DOHH2 (cell line): ENCODE measurements at regions not wholly inside any gene's neighbourhood (a gene's known extent, or its start where the extent isn't known, plus 50 kb on each side); places are given as distances from the start of the nearest gene placed in this dataset.
A peak's percentile ranks its signal among the peaks of the same experiment; 100 is the strongest.

Experiments used
- H3F3A ChIP-seq: fragments of 200-600 bp; sonication (generic), shearing (Covaris generic); 2 replicates; pipeline ENCODE4 v1.6.0; 2016; ENCODE audit warnings: antibody characterized with exemption, mild to moderate bottlenecking; ENCODE audit not compliant: control insufficient read depth, insufficient read depth
- H3K27ac ChIP-seq: fragments of 200-600 bp; sonication (generic); 2 replicates; pipeline ENCODE4 v1.5.1; 2014; ENCODE audit warnings: low read depth, mild to moderate bottlenecking, low read length, moderate library complexity
- H3K27me3 ChIP-seq: fragments of 200-600 bp; sonication (generic); 2 replicates; pipeline ENCODE4 v1.6.1; 2014; ENCODE audit warnings: mild to moderate bottlenecking, low read length, mixed read lengths; ENCODE audit not compliant: control insufficient read depth
- H3K36me3 ChIP-seq: fragments of 200-600 bp; sonication (generic); 2 replicates; pipeline ENCODE4 v1.6.1; 2014; ENCODE audit warnings: mild to moderate bottlenecking, low read length, moderate library complexity, mixed read lengths; ENCODE audit not compliant: control insufficient read depth
- H3K4me1 ChIP-seq: fragments of 200-600 bp; sonication (generic); 2 replicates; pipeline ENCODE4 v1.6.1; 2014; ENCODE audit warnings: mild to moderate bottlenecking, low read length, mixed read lengths; ENCODE audit not compliant: control insufficient read depth
- H3K4me2 ChIP-seq: fragments of 200-600 bp; sonication (generic); 2 replicates; pipeline ENCODE4 v1.6.0; 2014; ENCODE audit warnings: mild to moderate bottlenecking, low read length, moderate library complexity
- H3K4me3 ChIP-seq: fragments of 200-600 bp; sonication (generic); 2 replicates; pipeline ENCODE4 v1.5.1; 2014; ENCODE audit warnings: mild to moderate bottlenecking, low read length, mixed read lengths
- H3K79me2 ChIP-seq: fragments of 200-600 bp; sonication (generic); 2 replicates; pipeline ENCODE4 v1.6.1; 2014; ENCODE audit warnings: mild to moderate bottlenecking, low read length, mixed read lengths; ENCODE audit not compliant: control insufficient read depth
- H3K9me2 ChIP-seq: fragments of 200-600 bp; sonication (generic); replicated peaks from 2 replicates; pipeline ENCODE4 v1.6.1; 2014; ENCODE audit warnings: mild to moderate bottlenecking, low read length, mixed read lengths; ENCODE audit not compliant: control insufficient read depth
- H3K9me3 ChIP-seq: fragments of 200-600 bp; sonication (generic); 2 replicates; pipeline ENCODE4 v1.6.1; 2014; ENCODE audit warnings: antibody characterized with exemption, low read length, mixed read lengths; ENCODE audit not compliant: control insufficient read depth, insufficient read depth
- H4K20me1 ChIP-seq: fragments of 200-600 bp; sonication (generic); 2 replicates; pipeline ENCODE4 v1.6.0; 2014; ENCODE audit warnings: low read depth, mild to moderate bottlenecking, antibody characterized with exemption, low read length, moderate library complexity; ENCODE audit not compliant: control insufficient read depth, insufficient read depth
- EZH2phosphoT487 ChIP-seq: fragments of 200-600 bp; sonication (generic); IDR thresholded peaks from 2 replicates; pipeline ENCODE4 v1.6.1; 2017; ENCODE audit warnings: borderline replicate concordance, mild to moderate bottlenecking, antibody characterized with exemption, low read length, moderate library complexity, mixed read lengths
- TF ChIP-seq, protein P1 (sequence below): fragments of 200-600 bp; sonication (generic); IDR thresholded peaks from one replicate; pipeline ENCODE4 v1.5.1; 2014; ENCODE audit warnings: antibody characterized with exemption, mild to moderate bottlenecking, low read depth, low read length; ENCODE audit not compliant: poor library complexity, severe bottlenecking

DNA sequence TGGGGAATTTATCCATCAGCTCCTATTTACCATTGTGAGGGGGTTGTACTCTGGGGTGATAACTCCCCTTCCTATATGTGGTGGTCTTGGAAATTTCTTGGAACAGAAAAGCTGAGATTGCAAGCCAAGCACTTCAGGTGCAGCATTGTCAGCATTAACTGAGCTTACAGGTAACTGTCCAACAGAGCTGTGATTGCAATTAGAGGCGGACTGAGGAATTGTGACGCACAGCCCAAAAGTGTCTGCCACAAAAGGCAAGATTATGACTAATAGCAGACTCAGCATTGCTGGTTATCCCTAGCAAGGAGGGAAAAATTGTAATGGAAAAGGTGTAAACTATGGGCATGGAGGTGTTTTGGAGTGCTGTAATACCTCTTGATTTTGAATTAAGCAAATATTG, 126.1 kb upstream of the AGR3 start:
- H3K27me3 ChIP-seq, result no peaks in the 10 kb centered on the region
- no peak overlapping the region for H3K27ac ChIP-seq
- no peaks in the 10 kb centered on the region for H3K36me3 ChIP-seq
- no peaks in the 10 kb centered on the region for H3F3A ChIP-seq
- H3K9me3 ChIP-seq, result no peaks in the 10 kb centered on the region
- no peak overlapping the region for H3K4me2 ChIP-seq
- H4K20me1 ChIP-seq, result no peaks in the 10 kb centered on the region
- H3K9me2 ChIP-seq, result no peaks in the 10 kb centered on the region
- no peak overlapping the region for H3K4me3 ChIP-seq
- peaks cover 26% of the 10 kb centered on the region for H3K4me1 ChIP-seq
- TF ChIP-seq, protein P1, sequence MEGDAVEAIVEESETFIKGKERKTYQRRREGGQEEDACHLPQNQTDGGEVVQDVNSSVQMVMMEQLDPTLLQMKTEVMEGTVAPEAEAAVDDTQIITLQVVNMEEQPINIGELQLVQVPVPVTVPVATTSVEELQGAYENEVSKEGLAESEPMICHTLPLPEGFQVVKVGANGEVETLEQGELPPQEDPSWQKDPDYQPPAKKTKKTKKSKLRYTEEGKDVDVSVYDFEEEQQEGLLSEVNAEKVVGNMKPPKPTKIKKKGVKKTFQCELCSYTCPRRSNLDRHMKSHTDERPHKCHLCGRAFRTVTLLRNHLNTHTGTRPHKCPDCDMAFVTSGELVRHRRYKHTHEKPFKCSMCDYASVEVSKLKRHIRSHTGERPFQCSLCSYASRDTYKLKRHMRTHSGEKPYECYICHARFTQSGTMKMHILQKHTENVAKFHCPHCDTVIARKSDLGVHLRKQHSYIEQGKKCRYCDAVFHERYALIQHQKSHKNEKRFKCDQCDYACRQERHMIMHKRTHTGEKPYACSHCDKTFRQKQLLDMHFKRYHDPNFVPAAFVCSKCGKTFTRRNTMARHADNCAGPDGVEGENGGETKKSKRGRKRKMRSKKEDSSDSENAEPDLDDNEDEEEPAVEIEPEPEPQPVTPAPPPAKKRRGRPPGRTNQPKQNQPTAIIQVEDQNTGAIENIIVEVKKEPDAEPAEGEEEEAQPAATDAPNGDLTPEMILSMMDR, result no peak
- TF ChIP-seq EZH2phosphoT487, result no peak
- H3K79me2 ChIP-seq, result no peaks in the 10 kb centered on the region

DNA sequence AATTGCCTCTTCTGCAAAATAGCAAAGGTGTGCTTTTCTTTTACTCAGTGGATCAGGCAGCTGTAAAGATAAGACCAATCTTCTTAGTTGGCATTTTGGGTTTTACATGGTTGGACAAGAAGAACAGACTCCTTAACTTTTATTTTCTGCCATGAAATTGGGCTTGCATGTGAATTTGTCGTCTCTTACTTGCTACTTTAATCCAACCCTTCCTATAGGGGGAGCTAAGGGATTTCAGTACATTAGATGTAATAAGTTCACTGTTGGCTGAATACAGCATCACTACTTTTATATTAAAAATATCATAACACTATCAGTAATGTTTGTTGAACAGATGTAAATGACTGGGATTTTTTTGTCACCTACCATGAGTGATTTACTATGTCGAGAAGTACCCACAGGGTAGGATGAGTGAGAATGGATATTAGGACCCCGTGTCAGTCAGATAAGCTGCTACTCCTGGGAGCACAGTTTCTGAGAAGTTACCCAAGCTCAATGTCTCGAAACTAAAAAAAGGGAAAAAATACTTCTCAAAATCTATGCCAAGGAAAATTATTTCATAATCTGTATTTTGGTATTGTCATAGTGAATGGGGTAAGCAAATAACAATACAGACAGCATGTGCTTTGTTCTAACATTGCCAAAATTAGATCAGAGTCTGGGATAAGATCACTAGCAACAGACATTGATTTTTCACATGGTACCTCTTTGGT, 127.4 kb upstream of the AGR3 start:
- Histone ChIP-seq H3K27ac (no peak overlapping the region), H3F3A (no peaks in the 10 kb centered on the region), H3K4me2 (no peak overlapping the region), H3K79me2 (no peaks in the 10 kb centered on the region), H3K36me3 (no peaks in the 10 kb centered on the region), H3K9me2 (no peaks in the 10 kb centered on the region), H4K20me1 (no peaks in the 10 kb centered on the region), H3K9me3 (no peaks in the 10 kb centered on the region), H3K4me1 (peaks cover 26% of the 10 kb centered on the region), H3K27me3 (no peaks in the 10 kb centered on the region), H3K4me3 (no peak overlapping the region)
- TF ChIP-seq, protein P1, result peak; percentile 69
- TF ChIP-seq EZH2phosphoT487, result no peak

DNA sequence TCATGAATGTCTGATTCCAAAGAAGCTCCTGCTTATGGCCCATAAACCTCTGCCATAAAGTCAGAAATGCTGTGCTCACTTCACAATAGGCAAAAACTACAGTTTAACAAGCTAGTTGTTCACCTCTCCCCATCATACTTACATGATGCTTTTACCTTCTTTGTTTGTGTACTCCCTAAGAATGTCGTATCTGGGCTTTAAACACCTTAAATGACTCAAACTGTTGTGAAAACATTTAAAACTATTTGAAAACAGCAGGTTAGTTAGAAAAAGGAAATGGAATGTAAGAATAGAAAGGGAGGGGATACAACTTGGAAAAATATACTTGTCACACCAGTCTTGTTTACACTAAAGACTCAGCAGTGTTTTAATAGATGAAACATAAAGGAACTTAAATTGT, 128.2 kb upstream of the AGR3 start:
- Histone ChIP-seq H3K9me3 (no peaks in the 10 kb centered on the region), H4K20me1 (no peaks in the 10 kb centered on the region), H3K27me3 (no peaks in the 10 kb centered on the region), H3K36me3 (no peaks in the 10 kb centered on the region), H3K4me1 (peaks cover 26% of the 10 kb centered on the region), H3F3A (no peaks in the 10 kb centered on the region), H3K79me2 (no peaks in the 10 kb centered on the region), H3K27ac (no peak overlapping the region), H3K9me2 (no peaks in the 10 kb centered on the region), H3K4me2 (no peak overlapping the region), H3K4me3 (no peak overlapping the region)
- no peak for TF ChIP-seq EZH2phosphoT487
- TF ChIP-seq, protein P1, result no peak
